ENCODE measurements at regions not wholly inside any gene's neighbourhood (a gene's known extent, or its start where the extent isn't known, plus 50 kb on each side); places are given as distances from the start of the nearest gene placed in this dataset.

DNA sequence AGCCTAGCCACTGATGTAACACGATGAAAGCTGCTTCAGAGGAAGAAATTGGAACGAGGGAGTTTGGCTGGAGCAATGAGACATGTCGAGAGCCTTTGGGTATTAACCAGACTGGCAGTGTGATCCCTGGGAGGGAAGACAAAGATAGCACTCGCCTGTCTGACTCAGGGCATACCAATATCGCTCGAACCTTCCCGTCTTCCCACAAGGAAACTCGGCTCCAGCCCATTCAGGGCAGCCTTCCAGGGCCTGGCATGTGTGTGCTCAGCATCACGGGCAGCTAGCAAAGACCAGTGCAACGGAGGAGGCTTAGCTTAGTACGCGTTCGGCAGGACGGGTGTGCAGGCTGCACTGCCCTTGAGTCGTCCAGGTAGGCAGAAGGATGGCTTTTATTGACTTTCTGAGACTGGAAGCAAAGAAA, 356.9 kb upstream of the WWC1 start:
- Histone ChIP-seq H3K4me2 (ENCODE audit: low read length) (no peak overlapping the region), H3K9me2 (ENCODE audit: insufficient read depth, low read length) (no peaks in the 10 kb centered on the region), H3F3A (ENCODE audit: insufficient read depth, low read length, poor library complexity, severe bottlenecking) (no peaks in the 10 kb centered on the region), H4K20me1 (ENCODE audit: insufficient read depth) (no peaks in the 10 kb centered on the region), H3K9me3 (ENCODE audit: low read length) (no peaks in the 10 kb centered on the region), H3K36me3 (ENCODE audit: insufficient read depth, low read length) (no peaks in the 10 kb centered on the region), H3K27me3 (ENCODE audit: insufficient read depth, low read depth, low read length) (no peaks in the 10 kb centered on the region), H2AFZ (ENCODE audit: low read depth, low read length) (no peak overlapping the region), H3K9ac (ENCODE audit: low read length) (no peak overlapping the region), H3K27ac (ENCODE audit: low read length) (no peak overlapping the region), H3K4me3 (ENCODE audit: low read length) (no peak overlapping the region), H3K79me2 (replicated peaks; ENCODE audit: insufficient read depth, low read length) (no peaks in the 10 kb centered on the region)
- TF ChIP-seq MXI1 (conservative IDR thresholded peaks at IDR 0.05; ENCODE audit: poor library complexity, severe bottlenecking) (no peak), RAD21 (conservative IDR thresholded peaks at IDR 0.05) (no peak), EP300 (conservative IDR thresholded peaks at IDR 0.05; ENCODE audit: poor library complexity, severe bottlenecking) (no peak), TAF1 (IDR thresholded peaks at IDR 0.05; ENCODE audit: low read depth) (no peak), POLR2AphosphoS5 (IDR thresholded peaks at IDR 0.05) (no peak), SMC3 (conservative IDR thresholded peaks at IDR 0.05; ENCODE audit: poor library complexity) (no peak), EZH2 (IDR thresholded peaks at IDR 0.05; ENCODE audit: borderline replicate concordance, insufficient read depth, low read length, poor library complexity, severe bottlenecking) (no peak)
- TF ChIP-seq, protein P1, sequence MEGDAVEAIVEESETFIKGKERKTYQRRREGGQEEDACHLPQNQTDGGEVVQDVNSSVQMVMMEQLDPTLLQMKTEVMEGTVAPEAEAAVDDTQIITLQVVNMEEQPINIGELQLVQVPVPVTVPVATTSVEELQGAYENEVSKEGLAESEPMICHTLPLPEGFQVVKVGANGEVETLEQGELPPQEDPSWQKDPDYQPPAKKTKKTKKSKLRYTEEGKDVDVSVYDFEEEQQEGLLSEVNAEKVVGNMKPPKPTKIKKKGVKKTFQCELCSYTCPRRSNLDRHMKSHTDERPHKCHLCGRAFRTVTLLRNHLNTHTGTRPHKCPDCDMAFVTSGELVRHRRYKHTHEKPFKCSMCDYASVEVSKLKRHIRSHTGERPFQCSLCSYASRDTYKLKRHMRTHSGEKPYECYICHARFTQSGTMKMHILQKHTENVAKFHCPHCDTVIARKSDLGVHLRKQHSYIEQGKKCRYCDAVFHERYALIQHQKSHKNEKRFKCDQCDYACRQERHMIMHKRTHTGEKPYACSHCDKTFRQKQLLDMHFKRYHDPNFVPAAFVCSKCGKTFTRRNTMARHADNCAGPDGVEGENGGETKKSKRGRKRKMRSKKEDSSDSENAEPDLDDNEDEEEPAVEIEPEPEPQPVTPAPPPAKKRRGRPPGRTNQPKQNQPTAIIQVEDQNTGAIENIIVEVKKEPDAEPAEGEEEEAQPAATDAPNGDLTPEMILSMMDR (IDR thresholded peaks at IDR 0.05; ENCODE audit: poor library complexity, severe bottlenecking): no peak
- TF ChIP-seq, protein P2, sequence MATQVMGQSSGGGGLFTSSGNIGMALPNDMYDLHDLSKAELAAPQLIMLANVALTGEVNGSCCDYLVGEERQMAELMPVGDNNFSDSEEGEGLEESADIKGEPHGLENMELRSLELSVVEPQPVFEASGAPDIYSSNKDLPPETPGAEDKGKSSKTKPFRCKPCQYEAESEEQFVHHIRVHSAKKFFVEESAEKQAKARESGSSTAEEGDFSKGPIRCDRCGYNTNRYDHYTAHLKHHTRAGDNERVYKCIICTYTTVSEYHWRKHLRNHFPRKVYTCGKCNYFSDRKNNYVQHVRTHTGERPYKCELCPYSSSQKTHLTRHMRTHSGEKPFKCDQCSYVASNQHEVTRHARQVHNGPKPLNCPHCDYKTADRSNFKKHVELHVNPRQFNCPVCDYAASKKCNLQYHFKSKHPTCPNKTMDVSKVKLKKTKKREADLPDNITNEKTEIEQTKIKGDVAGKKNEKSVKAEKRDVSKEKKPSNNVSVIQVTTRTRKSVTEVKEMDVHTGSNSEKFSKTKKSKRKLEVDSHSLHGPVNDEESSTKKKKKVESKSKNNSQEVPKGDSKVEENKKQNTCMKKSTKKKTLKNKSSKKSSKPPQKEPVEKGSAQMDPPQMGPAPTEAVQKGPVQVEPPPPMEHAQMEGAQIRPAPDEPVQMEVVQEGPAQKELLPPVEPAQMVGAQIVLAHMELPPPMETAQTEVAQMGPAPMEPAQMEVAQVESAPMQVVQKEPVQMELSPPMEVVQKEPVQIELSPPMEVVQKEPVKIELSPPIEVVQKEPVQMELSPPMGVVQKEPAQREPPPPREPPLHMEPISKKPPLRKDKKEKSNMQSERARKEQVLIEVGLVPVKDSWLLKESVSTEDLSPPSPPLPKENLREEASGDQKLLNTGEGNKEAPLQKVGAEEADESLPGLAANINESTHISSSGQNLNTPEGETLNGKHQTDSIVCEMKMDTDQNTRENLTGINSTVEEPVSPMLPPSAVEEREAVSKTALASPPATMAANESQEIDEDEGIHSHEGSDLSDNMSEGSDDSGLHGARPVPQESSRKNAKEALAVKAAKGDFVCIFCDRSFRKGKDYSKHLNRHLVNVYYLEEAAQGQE (IDR thresholded peaks at IDR 0.05; ENCODE audit: borderline replicate concordance): no peak

DNA sequence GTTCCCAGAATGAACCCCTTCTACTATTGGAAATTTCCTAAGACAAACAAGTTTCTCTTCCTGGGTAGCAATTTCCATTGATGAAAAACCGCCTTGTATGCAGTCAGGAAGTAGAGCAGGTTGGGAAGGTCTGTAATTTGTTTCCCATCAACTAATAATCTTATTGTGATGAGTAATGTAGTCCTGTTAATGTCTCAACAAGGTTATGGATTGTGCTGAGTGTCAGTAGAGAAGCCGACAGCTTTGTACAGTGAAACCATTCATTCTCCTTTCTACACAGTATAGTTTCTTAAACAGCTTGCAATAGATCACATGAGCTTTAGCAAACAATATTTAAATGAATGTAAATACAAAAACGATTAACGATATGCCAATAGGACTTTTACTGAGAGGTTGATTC, 355.4 kb upstream of the WWC1 start:
- Histone ChIP-seq H3K79me2 (replicated peaks; ENCODE audit: insufficient read depth, low read length) (no peaks in the 10 kb centered on the region), H3K27ac (ENCODE audit: low read length) (no peak overlapping the region), H3K4me3 (ENCODE audit: low read length) (no peak overlapping the region), H3K27me3 (ENCODE audit: insufficient read depth, low read depth, low read length) (no peaks in the 10 kb centered on the region), H3K9ac (ENCODE audit: low read length) (no peak overlapping the region), H3K4me2 (ENCODE audit: low read length) (no peak overlapping the region), H4K20me1 (ENCODE audit: insufficient read depth) (no peaks in the 10 kb centered on the region), H3K36me3 (ENCODE audit: insufficient read depth, low read length) (no peaks in the 10 kb centered on the region), H3F3A (ENCODE audit: insufficient read depth, low read length, poor library complexity, severe bottlenecking) (no peaks in the 10 kb centered on the region), H3K9me3 (ENCODE audit: low read length) (no peaks in the 10 kb centered on the region), H2AFZ (ENCODE audit: low read depth, low read length) (no peak overlapping the region), H3K9me2 (ENCODE audit: insufficient read depth, low read length) (no peaks in the 10 kb centered on the region)
- TF ChIP-seq TAF1 (IDR thresholded peaks at IDR 0.05; ENCODE audit: low read depth) (no peak), EP300 (conservative IDR thresholded peaks at IDR 0.05; ENCODE audit: poor library complexity, severe bottlenecking) (no peak), SMC3 (conservative IDR thresholded peaks at IDR 0.05; ENCODE audit: poor library complexity) (no peak), MXI1 (conservative IDR thresholded peaks at IDR 0.05; ENCODE audit: poor library complexity, severe bottlenecking) (no peak), EZH2 (IDR thresholded peaks at IDR 0.05; ENCODE audit: borderline replicate concordance, insufficient read depth, low read length, poor library complexity, severe bottlenecking) (no peak), RAD21 (conservative IDR thresholded peaks at IDR 0.05) (no peak), POLR2AphosphoS5 (IDR thresholded peaks at IDR 0.05) (no peak)
- TF ChIP-seq, protein P2 (IDR thresholded peaks at IDR 0.05; ENCODE audit: borderline replicate concordance): no peak
- TF ChIP-seq, protein P1 (IDR thresholded peaks at IDR 0.05; ENCODE audit: poor library complexity, severe bottlenecking): no peak
